Loucy (cell line): ENCODE measurements at regions not wholly inside any gene's neighbourhood (a gene's known extent, or its start where the extent isn't known, plus 50 kb on each side); places are given as distances from the start of the nearest gene placed in this dataset.
"Not testable (repeated sequence)": the region's sequence is repeated elsewhere in the genome, so short reads cannot be mapped to it uniquely, and the experiment has no call there.

ENCODE experiments used
- H2AFZ ChIP-seq: fragments of 200-600 bp; sonication (generic); 2 replicates; pipeline ENCODE4 v1.6.0; 2016; ENCODE audit warnings: antibody characterized with exemption, mild to moderate bottlenecking, low read length, moderate library complexity
- H3F3A ChIP-seq: fragments of 200-600 bp; 2 replicates; pipeline ENCODE4 v1.6.0; 2016; ENCODE audit warnings: antibody characterized with exemption, low read depth, mild to moderate bottlenecking
- H3K27me3 ChIP-seq: fragments of 200-600 bp; sonication (generic); 2 replicates; pipeline ENCODE4 v1.6.1; 2014; ENCODE audit warnings: low read length, mild to moderate bottlenecking; ENCODE audit not compliant: insufficient read depth, poor library complexity, severe bottlenecking
- H3K36me3 ChIP-seq: fragments of 200-600 bp; sonication (generic); 2 replicates; pipeline ENCODE4 v1.6.1; 2016; ENCODE audit warnings: low read length; ENCODE audit not compliant: insufficient read depth
- H3K4me1 ChIP-seq: fragments of 200-600 bp; sonication (generic); 2 replicates; pipeline ENCODE4 v1.5.1; 2014; ENCODE audit warnings: low read length, mild to moderate bottlenecking; ENCODE audit not compliant: insufficient read depth, poor library complexity, severe bottlenecking
- H3K4me2 ChIP-seq: fragments of 200-600 bp; sonication (generic); 2 replicates; pipeline ENCODE4 v1.6.0; 2014; ENCODE audit warnings: antibody characterized with exemption, low read length, low read depth, mild to moderate bottlenecking; ENCODE audit not compliant: poor library complexity, severe bottlenecking
- H3K4me3 ChIP-seq: fragments of 200-600 bp; sonication (generic); 2 replicates; pipeline ENCODE4 v1.5.1; 2014; ENCODE audit warnings: low read length, mild to moderate bottlenecking, mixed read lengths; ENCODE audit not compliant: poor library complexity, severe bottlenecking
- H3K79me2 ChIP-seq: fragments of 200-600 bp; sonication (generic); 2 replicates; pipeline ENCODE4 v1.6.1; 2014; ENCODE audit warnings: low read length; ENCODE audit not compliant: insufficient read depth
- H3K9ac ChIP-seq: fragments of 200-600 bp; sonication (generic); 2 replicates; pipeline ENCODE4 v1.6.0; 2014; ENCODE audit warnings: mild to moderate bottlenecking, low read depth, low read length, moderate library complexity; ENCODE audit not compliant: poor library complexity, severe bottlenecking
- H3K9me2 ChIP-seq: fragments of 200-600 bp; sonication (generic); replicated peaks from 2 replicates; pipeline ENCODE4 v1.6.1; 2016; ENCODE audit warnings: low read depth, low read length, mixed read lengths
- H3K9me3 ChIP-seq: fragments of 200-600 bp; sonication (generic); 2 replicates; pipeline ENCODE4 v1.6.1; 2014; ENCODE audit warnings: mild to moderate bottlenecking, antibody characterized with exemption, low read length, low read depth; ENCODE audit not compliant: insufficient read depth
- H4K20me1 ChIP-seq: fragments of 200-600 bp; sonication (generic); 2 replicates; pipeline ENCODE4 v1.6.0; 2014; ENCODE audit warnings: antibody characterized with exemption, low read length, mild to moderate bottlenecking; ENCODE audit not compliant: insufficient read depth, poor library complexity, severe bottlenecking
- CTCF ChIP-seq: fragments of 200-600 bp; sonication (generic); conservative IDR thresholded peaks from 2 replicates; pipeline ENCODE4 v1.5.1; 2014; ENCODE audit warnings: mild to moderate bottlenecking, antibody characterized with exemption, low read length
- EZH2phosphoT487 ChIP-seq: fragments of 200-600 bp; IDR thresholded peaks from 2 replicates; pipeline ENCODE4 v1.6.1; 2018; ENCODE audit warnings: antibody characterized with exemption, mild to moderate bottlenecking, moderate library complexity, borderline replicate concordance

- H3K4me2 ChIP-seq: no peak overlapping the region
- H3K9me2 ChIP-seq: no peaks in the 10 kb centered on the region
- H4K20me1 ChIP-seq: no peaks in the 10 kb centered on the region
- H3K36me3 ChIP-seq: no peaks in the 10 kb centered on the region
- no peaks in the 10 kb centered on the region for H3K9me3 ChIP-seq
- no peak overlapping the region for H3K4me3 ChIP-seq
- H3K9ac ChIP-seq: no peak overlapping the region
- no peaks in the 10 kb centered on the region for H3F3A ChIP-seq
- no peaks in the 10 kb centered on the region for H3K27me3 ChIP-seq
- TF ChIP-seq EZH2phosphoT487: no peak
- TF ChIP-seq CTCF: no peak
- no peak overlapping the region for H2AFZ ChIP-seq
- no peaks in the 10 kb centered on the region for H3K79me2 ChIP-seq
- no peaks in the 10 kb centered on the region for H3K4me1 ChIP-seq
These were observed 89.9 kb upstream of the STEAP1 start for GRCh38 chr7:90064370-90064769.

GRCh38 chr7:90067171-90067570 lies 87.1 kb upstream of the STEAP1 start:
- Histone ChIP-seq H3K9ac (no peak overlapping the region), H3K4me2 (no peak overlapping the region), H3F3A (no peaks in the 10 kb centered on the region), H3K4me1 (no peaks in the 10 kb centered on the region), H3K4me3 (no peak overlapping the region), H3K9me2 (no peaks in the 10 kb centered on the region), H3K9me3 (no peaks in the 10 kb centered on the region), H3K36me3 (no peaks in the 10 kb centered on the region), H3K27me3 (no peaks in the 10 kb centered on the region), H4K20me1 (no peaks in the 10 kb centered on the region), H3K79me2 (no peaks in the 10 kb centered on the region), H2AFZ (no peak overlapping the region)
- TF ChIP-seq CTCF (no peak), EZH2phosphoT487 (no peak)

GRCh38 chr7:90070238-90070637 lies 84.0 kb upstream of the STEAP1 start:
- not testable (repeated sequence) for H3K4me1 ChIP-seq, H3K9ac ChIP-seq, H3K79me2 ChIP-seq, H3K9me3 ChIP-seq, H3K9me2 ChIP-seq, H2AFZ ChIP-seq, H3K27me3 ChIP-seq, H3K4me2 ChIP-seq, H3K4me3 ChIP-seq, H3F3A ChIP-seq, H4K20me1 ChIP-seq, H3K36me3 ChIP-seq

- Histone ChIP-seq H3K4me1 (no peaks in the 10 kb centered on the region), H2AFZ (no peak overlapping the region), H3K9me2 (no peaks in the 10 kb centered on the region), H3K9me3 (no peaks in the 10 kb centered on the region), H4K20me1 (no peaks in the 10 kb centered on the region), H3K4me2 (no peak overlapping the region), H3K79me2 (no peaks in the 10 kb centered on the region), H3K4me3 (no peak overlapping the region), H3K36me3 (no peaks in the 10 kb centered on the region), H3F3A (no peaks in the 10 kb centered on the region), H3K27me3 (no peaks in the 10 kb centered on the region), H3K9ac (no peak overlapping the region)
- no peak for TF ChIP-seq EZH2phosphoT487
- TF ChIP-seq CTCF: no peak
These were observed 75.3 kb upstream of the STEAP1 start for GRCh38 chr7:90078921-90079320.
